ENCODE measurements at regions not wholly inside any gene's neighbourhood (a gene's known extent, or its start where the extent isn't known, plus 50 kb on each side); places are given as distances from the start of the nearest gene placed in this dataset.

GRCh38 chrX:155694649-155695048 lies 81.9 kb upstream of the TMLHE start:
- ChIA-PET POLR2A (ENCODE audit: low non-redundant PET) (no interaction called here), CTCF (no interaction called here)
- DNase-seq (ENCODE audit: low spot score), result no peak
- no peak overlapping the region for H3K27ac ChIP-seq
- no peak for TF ChIP-seq CTCF (conservative IDR thresholded peaks at IDR 0.05; ENCODE audit: low read depth)

GRCh38 chrX:155682834-155683233 lies 70.1 kb upstream of the TMLHE start:
- no peak for DNase-seq (ENCODE audit: low spot score)
- no peak overlapping the region for H3K27ac ChIP-seq
- POLR2A ChIA-PET (ENCODE audit: low non-redundant PET), result no interaction called here
- no peak for TF ChIP-seq CTCF (conservative IDR thresholded peaks at IDR 0.05; ENCODE audit: low read depth)
- CTCF ChIA-PET, result no interaction called here

GRCh38 chrX:155679715-155680114 lies 67.0 kb upstream of the TMLHE start:
- H3K27ac ChIP-seq, result no peak overlapping the region
- ChIA-PET CTCF (no interaction called here), POLR2A (ENCODE audit: low non-redundant PET) (no interaction called here)
- TF ChIP-seq CTCF (conservative IDR thresholded peaks at IDR 0.05; ENCODE audit: low read depth), result no peak
- no peak for DNase-seq (ENCODE audit: low spot score)

- POLR2A ChIA-PET (ENCODE audit: low non-redundant PET), result no interaction called here
- CTCF ChIA-PET, result no interaction called here
- no peak overlapping the region for H3K27ac ChIP-seq
- no peak for TF ChIP-seq CTCF (conservative IDR thresholded peaks at IDR 0.05; ENCODE audit: low read depth)
- DNase-seq (ENCODE audit: low spot score), result no peak
These were observed 60.6 kb upstream of the TMLHE start for GRCh38 chrX:155673338-155673737.

GRCh38 chrX:155666741-155667140 lies 54.0 kb upstream of the TMLHE start:
- ChIA-PET CTCF (no interaction called here), POLR2A (ENCODE audit: low non-redundant PET) (no interaction called here)
- no peak for DNase-seq (ENCODE audit: low spot score)
- TF ChIP-seq CTCF (conservative IDR thresholded peaks at IDR 0.05; ENCODE audit: low read depth), result no peak
- no peak overlapping the region for H3K27ac ChIP-seq
